VCaP (cell line): ENCODE measurements at regions not wholly inside any gene's neighbourhood (a gene's known extent, or its start where the extent isn't known, plus 50 kb on each side); places are given as distances from the start of the nearest gene placed in this dataset.

Experiments used
- H3K27ac ChIP-seq: fragments of 450-650 bp; 2 replicates; pipeline ENCODE4 v1.5.1; 2017
- TF ChIP-seq, protein P1 (sequence below): fragments of 450-650 bp; conservative IDR thresholded peaks from 2 replicates; pipeline ENCODE4 v1.5.1; 2017; ENCODE audit warnings: mild to moderate bottlenecking, moderate library complexity

DNA sequence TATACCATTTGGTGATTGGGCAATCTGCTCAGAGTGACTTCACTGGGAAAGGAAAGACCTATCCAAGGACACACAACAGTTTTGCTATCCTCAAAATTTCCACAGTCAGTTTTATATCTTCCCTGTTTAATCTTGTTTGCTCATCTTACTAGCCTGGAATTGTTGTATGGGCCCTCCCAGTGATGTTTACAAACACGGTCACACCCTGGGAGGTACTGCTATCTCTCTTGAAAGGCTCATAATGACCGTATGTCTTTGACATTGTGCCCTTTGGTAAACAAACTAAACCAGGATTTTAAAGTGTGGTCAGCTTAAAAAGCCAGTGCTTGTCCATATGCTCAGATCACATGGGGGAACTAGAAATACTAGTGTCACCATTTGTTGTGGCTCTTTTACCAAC is 277.0 kb downstream of the CDH2 start:
- no peak overlapping the region for H3K27ac ChIP-seq
- TF ChIP-seq, protein P1, sequence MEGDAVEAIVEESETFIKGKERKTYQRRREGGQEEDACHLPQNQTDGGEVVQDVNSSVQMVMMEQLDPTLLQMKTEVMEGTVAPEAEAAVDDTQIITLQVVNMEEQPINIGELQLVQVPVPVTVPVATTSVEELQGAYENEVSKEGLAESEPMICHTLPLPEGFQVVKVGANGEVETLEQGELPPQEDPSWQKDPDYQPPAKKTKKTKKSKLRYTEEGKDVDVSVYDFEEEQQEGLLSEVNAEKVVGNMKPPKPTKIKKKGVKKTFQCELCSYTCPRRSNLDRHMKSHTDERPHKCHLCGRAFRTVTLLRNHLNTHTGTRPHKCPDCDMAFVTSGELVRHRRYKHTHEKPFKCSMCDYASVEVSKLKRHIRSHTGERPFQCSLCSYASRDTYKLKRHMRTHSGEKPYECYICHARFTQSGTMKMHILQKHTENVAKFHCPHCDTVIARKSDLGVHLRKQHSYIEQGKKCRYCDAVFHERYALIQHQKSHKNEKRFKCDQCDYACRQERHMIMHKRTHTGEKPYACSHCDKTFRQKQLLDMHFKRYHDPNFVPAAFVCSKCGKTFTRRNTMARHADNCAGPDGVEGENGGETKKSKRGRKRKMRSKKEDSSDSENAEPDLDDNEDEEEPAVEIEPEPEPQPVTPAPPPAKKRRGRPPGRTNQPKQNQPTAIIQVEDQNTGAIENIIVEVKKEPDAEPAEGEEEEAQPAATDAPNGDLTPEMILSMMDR, result no peak

DNA sequence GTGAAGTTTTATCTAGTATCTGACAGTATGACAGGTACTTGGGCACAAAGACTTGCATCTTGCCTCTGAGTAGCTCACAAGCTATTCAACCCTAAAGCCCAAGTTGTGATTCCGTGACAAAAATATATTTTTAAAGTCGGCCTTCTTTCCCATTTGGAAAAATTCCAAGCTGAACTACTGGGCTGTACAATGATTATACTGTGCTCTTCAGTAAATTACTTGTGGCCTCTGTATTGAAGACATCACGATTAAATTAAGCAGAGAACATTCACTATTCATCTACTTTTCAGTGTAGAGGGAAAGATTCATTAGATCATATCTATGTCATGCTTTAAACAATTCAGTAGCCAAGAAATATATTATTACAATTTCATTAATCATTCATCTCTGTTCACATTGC is 282.2 kb downstream of the CDH2 start:
- no peak overlapping the region for H3K27ac ChIP-seq
- TF ChIP-seq, protein P1, result no peak

DNA sequence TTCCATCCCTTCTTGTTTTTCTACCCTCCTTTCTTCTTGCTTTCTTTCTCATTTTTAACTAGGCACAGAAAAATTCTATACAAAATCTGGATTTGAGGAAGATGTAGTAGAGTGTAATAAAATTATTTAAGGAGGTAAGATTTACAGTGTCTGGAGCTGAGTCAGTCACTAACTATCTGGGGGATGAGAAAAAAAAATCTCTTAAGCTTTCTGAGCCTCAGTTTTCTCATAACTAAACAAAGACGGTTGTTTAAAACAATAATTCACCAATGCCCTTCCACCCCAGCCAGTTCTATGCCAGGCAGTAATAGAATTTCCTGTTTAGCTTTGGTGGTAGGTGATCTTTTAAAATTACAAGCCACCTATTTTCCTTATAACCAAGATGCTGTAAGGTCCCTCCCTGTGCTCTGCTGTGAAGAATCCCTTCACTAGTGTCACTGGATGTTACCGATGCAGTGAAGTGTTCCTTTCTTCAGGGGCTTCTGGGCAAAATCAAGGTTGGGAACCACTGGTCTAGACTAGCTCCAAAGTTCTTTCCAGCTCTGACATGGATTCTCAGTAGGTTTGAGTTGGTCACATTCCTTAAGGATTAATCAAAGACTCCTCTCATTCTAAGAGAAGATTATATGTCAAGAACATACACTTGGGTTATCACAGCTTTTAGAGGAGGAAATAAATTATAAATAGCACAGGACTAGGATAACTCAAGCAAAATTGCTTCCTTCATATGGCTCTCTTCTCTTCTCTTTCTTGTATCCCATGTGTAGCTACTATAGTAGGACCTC is 289.0 kb downstream of the CDH2 start:
- H3K27ac ChIP-seq, result no peak overlapping the region
- TF ChIP-seq, protein P1, result no peak

DNA sequence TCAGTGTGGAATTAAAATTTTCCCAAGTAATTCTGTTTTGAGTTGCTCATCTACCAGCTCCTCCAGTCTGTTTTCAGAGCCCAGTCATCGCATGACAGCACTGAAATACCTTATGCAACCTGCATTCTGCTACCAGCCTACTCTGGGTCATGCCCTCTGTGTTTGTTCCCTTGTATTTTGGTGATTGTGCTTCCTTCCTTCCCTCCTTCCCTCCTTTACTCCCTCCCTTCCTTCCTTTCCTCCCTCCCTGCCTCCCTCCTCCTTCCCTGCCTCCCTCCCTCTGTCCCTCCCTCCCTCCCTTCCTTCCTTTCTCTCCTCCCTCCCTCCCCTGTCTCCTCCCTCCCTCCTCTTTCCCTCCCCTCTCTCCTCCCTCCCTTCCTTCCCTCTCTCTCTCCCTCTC is 289.6 kb downstream of the CDH2 start:
- no peak overlapping the region for H3K27ac ChIP-seq
- TF ChIP-seq, protein P1, result no peak

DNA sequence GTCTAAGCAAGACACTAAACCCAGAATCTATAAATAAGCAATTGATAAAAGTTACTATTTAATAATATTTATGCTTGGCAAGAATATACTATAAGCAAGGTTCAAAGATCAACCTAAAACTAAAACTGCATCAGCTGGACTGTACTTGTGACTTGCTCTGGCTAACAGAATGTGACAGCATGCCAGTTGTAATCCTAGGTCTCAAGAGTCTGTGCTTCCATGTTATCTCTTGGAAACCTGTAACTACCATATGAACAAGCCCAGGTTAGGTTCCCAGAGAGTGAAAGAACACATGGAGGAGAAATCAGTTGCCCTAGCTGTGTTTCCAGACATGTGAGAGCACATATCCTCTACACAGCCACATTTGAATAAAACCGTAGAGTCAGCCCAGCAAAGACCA is 297.4 kb downstream of the CDH2 start:
- TF ChIP-seq, protein P1, result no peak
- H3K27ac ChIP-seq, result no peak overlapping the region

DNA sequence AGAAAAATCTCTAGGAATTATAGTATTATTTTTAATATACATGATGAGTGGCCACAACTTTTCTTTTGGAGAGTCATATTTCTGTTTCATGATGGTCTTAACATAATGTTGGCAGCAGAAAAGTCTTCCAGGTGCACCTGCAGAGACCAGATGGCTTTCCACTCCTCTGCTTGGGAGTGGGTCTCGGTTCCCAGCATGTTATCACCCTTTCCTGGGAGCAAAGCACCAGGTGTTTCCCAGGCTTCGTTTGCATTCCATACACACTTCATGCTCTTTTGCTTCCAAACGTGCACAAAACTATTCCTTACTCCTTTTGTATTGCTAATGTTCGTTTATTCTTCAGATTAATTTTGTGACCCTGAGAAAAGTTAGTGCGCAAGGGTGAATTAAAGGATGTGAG is 305.2 kb downstream of the CDH2 start:
- TF ChIP-seq, protein P1, result no peak
- H3K27ac ChIP-seq, result no peak overlapping the region

DNA sequence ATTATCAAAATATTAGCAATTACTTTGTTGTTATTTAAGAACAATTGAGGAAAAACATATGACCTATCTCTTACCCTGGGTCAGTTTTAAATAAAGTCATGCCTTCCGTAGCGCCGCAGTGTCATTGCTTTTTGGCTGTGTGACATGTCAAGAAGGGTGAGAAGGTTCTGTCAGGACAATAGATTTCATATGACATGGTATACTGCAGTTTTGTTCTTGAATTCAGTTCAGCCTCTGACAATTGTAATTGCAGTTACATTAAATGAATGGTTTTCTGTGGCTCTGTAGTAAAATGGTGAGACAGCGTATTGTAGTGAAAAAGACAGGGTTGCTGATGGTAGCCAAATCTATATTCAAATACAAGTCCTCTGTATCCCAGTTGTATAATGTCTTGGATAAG is 307.2 kb downstream of the CDH2 start:
- TF ChIP-seq, protein P1, result no peak

More for the DNA sequence above, 307.2 kb downstream of the CDH2 start:
- H3K27ac ChIP-seq, result no peak overlapping the region
